HCT116 (cell line): ENCODE measurements at regions not wholly inside any gene's neighbourhood (a gene's known extent, or its start where the extent isn't known, plus 50 kb on each side); places are given as distances from the start of the nearest gene placed in this dataset.

ENCODE experiments used
- ATAC-seq: fragments of 200-7000 bp; cut with Tn5 transposase; 2 replicates; pipeline ENCODE4 v1.9.1; 2020; ENCODE audit warnings: mild to moderate bottlenecking, moderate library complexity
- BruUV-seq: library from RNA; stranded (reverse); fragments of 400-500 nt; replicated peaks from 2 replicates; lab custom pipeline; 2021; lab: Mats Ljungman, UMichigan
- CTCF ChIA-PET: fragments of 300-600 bp; sonication (Branson Sonifier 250); formaldehyde crosslinking; loops from one replicate; lab custom pipeline; 2021; ENCODE audit warnings: antibody characterized with exemption; lab: Charles Lee
- POLR2A ChIA-PET: fragments of 300-600, 350-600 bp; sonication (Branson Sonifier 250); formaldehyde crosslinking; loops from one replicate; lab custom pipeline; 2021; ENCODE audit warnings: antibody characterized with exemption; lab: Charles Lee
- RAD21 ChIA-PET, 2 experiments: fragments of 300-600 bp; sonication (Branson Sonifier 250); formaldehyde crosslinking; loops; one replicate each; lab custom pipeline; 2023; ENCODE audit warnings: low total read pairs in 2 of 2; ENCODE audit not compliant: uncharacterized antibody in 2 of 2, unreplicated experiment in 2 of 2, low non-redundant PET in 1 of 2; lab: Charles Lee
- DNase-seq: peaks from one replicate; pipeline ENCODE4 v3.0.0-alpha.2; 2010; ENCODE audit warnings: low read depth, low spot score
- H2AFZ ChIP-seq: fragments of 200-600 bp; shearing (Covaris generic), sonication (generic); 2 replicates; pipeline ENCODE4 v1.6.1; 2017; ENCODE audit warnings: low read depth, mixed run types, mixed read lengths, antibody characterized with exemption, low read length; ENCODE audit not compliant: poor library complexity, severe bottlenecking
- H3K27ac ChIP-seq: 2 replicates; pipeline ENCODE4 v1.5.1; 2012; ENCODE audit warnings: low read depth, low read length
- H3K27me3 ChIP-seq: fragments of 200-600 bp; sonication (generic); 2 replicates; pipeline ENCODE4 v1.6.1; 2016; ENCODE audit warnings: mixed run types, low read length, mixed read lengths; ENCODE audit not compliant: insufficient read depth
- H3K36me3 ChIP-seq, 2 experiments: fragments of 200-500 bp in 1 of 2; fragments of 200-600 bp in 1 of 2; sonication (Bioruptor generic) in 1 of 2; sonication (generic) in 1 of 2; 2 replicates each; pipeline versions ENCODE4 v1.5.1 to v1.6.1; 2014 to 2016; ENCODE audit warnings: low read length in 2 of 2, inconsistent platforms in 1 of 2, mixed read lengths in 1 of 2, mixed run types in 1 of 2; ENCODE audit not compliant: insufficient read depth in 2 of 2, control insufficient read depth in 1 of 2
- H3K4me1 ChIP-seq, 2 experiments: fragments of 200-600 bp in 1 of 2; sonication (generic) in 1 of 2; 2 replicates each; pipeline versions ENCODE4 v1.5.1 to v1.6.1; 2012 to 2017; ENCODE audit warnings: low read length in 2 of 2, inconsistent platforms in 1 of 2, mild to moderate bottlenecking in 1 of 2, mixed read lengths in 1 of 2, mixed run types in 1 of 2, moderate library complexity in 1 of 2; ENCODE audit not compliant: insufficient read depth in 2 of 2, control insufficient read depth in 1 of 2
- H3K4me2 ChIP-seq: fragments of 200-600 bp; sonication (generic); 2 replicates; pipeline ENCODE4 v1.6.1; 2017; ENCODE audit warnings: mixed run types, low read length, mixed read lengths
- H3K4me3 ChIP-seq, 2 experiments: fragments of 200-600 bp in 1 of 2; sonication (generic) in 1 of 2; replicated peaks in 1 of 2; 2 replicates each; pipeline ENCODE4 v1.5.1; 2011 to 2016; ENCODE audit warnings: low read length in 2 of 2, control low read depth in 1 of 2, low read depth in 1 of 2, mild to moderate bottlenecking in 1 of 2, mixed read lengths in 1 of 2, mixed run types in 1 of 2
- H3K79me2 ChIP-seq: fragments of 200-600 bp; sonication (generic); 2 replicates; pipeline ENCODE4 v1.6.1; 2017; ENCODE audit warnings: mild to moderate bottlenecking, mixed run types, low read length, moderate library complexity, mixed read lengths; ENCODE audit not compliant: insufficient read depth
- H3K9ac ChIP-seq: fragments of 200-600 bp; sonication (generic); 2 replicates; pipeline ENCODE4 v1.6.1; 2016; ENCODE audit warnings: low read length, mixed read lengths
- H3K9me2 ChIP-seq: fragments of 200-600 bp; sonication (generic), shearing (Covaris generic); 2 replicates; pipeline ENCODE4 v1.6.1; 2017; ENCODE audit warnings: mixed run types, mild to moderate bottlenecking, moderate library complexity; ENCODE audit not compliant: insufficient read depth
- H3K9me3 ChIP-seq, 2 experiments: fragments of 200-500 bp in 1 of 2; fragments of 200-600 bp in 1 of 2; sonication (Bioruptor generic) in 1 of 2; sonication (generic) in 1 of 2; 2 replicates each; pipeline ENCODE4 v1.6.1; 2014 to 2017; ENCODE audit warnings: low read length in 2 of 2, mixed read lengths in 2 of 2, inconsistent platforms in 1 of 2, low read depth in 1 of 2, mild to moderate bottlenecking in 1 of 2, mixed run types in 1 of 2, moderate library complexity in 1 of 2; ENCODE audit not compliant: control insufficient read depth in 1 of 2, insufficient read depth in 1 of 2
- H4K20me1 ChIP-seq: fragments of 200-600 bp; sonication (generic), shearing (Covaris generic); 2 replicates; pipeline ENCODE4 v1.6.1; 2017; ENCODE audit warnings: mixed run types, mild to moderate bottlenecking, moderate library complexity; ENCODE audit not compliant: insufficient read depth
- ATF3 ChIP-seq: IDR thresholded peaks from 2 replicates; pipeline ENCODE4 v1.6.1; 2012
- CBX3 ChIP-seq: IDR thresholded peaks from 2 replicates; pipeline ENCODE4 v1.6.1; 2012; ENCODE audit warnings: low read depth
- CTCF ChIP-seq, 3 experiments: fragments of 200-600 bp in 1 of 3; sonication (generic) in 1 of 3; IDR thresholded peaks in 2 of 3; conservative IDR thresholded peaks in 1 of 3; 2 replicates each; pipeline ENCODE4 v1.5.1; 2012 to 2017; ENCODE audit warnings: low read depth in 2 of 3, low read length in 2 of 3, antibody characterized with exemption in 1 of 3, borderline replicate concordance in 1 of 3, control low read depth in 1 of 3, mild to moderate bottlenecking in 1 of 3, mixed read lengths in 1 of 3, mixed run types in 1 of 3, moderate library complexity in 1 of 3; ENCODE audit not compliant: insufficient read depth in 1 of 3
- EZH2phosphoT487 ChIP-seq: fragments of 200-600 bp; IDR thresholded peaks from 2 replicates; pipeline ENCODE4 v1.6.1; 2018; ENCODE audit warnings: antibody characterized with exemption, borderline replicate concordance
- FOSL1 ChIP-seq: IDR thresholded peaks from 2 replicates; pipeline ENCODE4 v1.6.1; 2012; ENCODE audit warnings: low read depth
- JUND ChIP-seq: IDR thresholded peaks from 2 replicates; pipeline ENCODE4 v1.6.1; 2012
- MAX ChIP-seq: IDR thresholded peaks from 2 replicates; pipeline ENCODE4 v1.6.1; 2012
- POLR2A ChIP-seq: IDR thresholded peaks from 2 replicates; pipeline ENCODE4 v1.7.0; 2011; ENCODE audit warnings: borderline replicate concordance; ENCODE audit not compliant: insufficient read depth, insufficient read length; ENCODE audit errors: extremely low read depth
- POLR2AphosphoS5 ChIP-seq: IDR thresholded peaks from 2 replicates; pipeline ENCODE4 v1.6.1; 2011; ENCODE audit warnings: mild to moderate bottlenecking, low read depth, low read length, moderate library complexity
- RAD21 ChIP-seq: IDR thresholded peaks from 2 replicates; pipeline ENCODE4 v1.6.1; 2012; ENCODE audit warnings: low read depth, mild to moderate bottlenecking
- SP1 ChIP-seq: IDR thresholded peaks from 2 replicates; pipeline ENCODE4 v1.6.1; 2012; ENCODE audit warnings: low read depth
- SRF ChIP-seq: IDR thresholded peaks from 2 replicates; pipeline ENCODE4 v1.6.1; 2012; ENCODE audit warnings: low read depth
- ZFX ChIP-seq: fragments of 450-650 bp; IDR thresholded peaks from 2 replicates; pipeline ENCODE4 v1.6.1; 2017
- ZNF274 ChIP-seq: fragments of 200-500 bp; sonication (Bioruptor generic); IDR thresholded peaks from 2 replicates; pipeline ENCODE4 v1.6.1; 2014; ENCODE audit warnings: mild to moderate bottlenecking, low read depth, low read length, inconsistent platforms
- intact Hi-C: fragments of 100-400 bp; cut with micrococcal nuclease; formaldehyde crosslinking; loops from 2 replicates; pipeline ENCODE4 v1.10.0; 2022

- TF ChIP-seq SRF: no peak
- TF ChIP-seq JUND: no peak
- TF ChIP-seq CBX3: no peak
- no peak for TF ChIP-seq POLR2AphosphoS5
- no peak for TF ChIP-seq ZNF274
- no peak for TF ChIP-seq POLR2A
- no peak for TF ChIP-seq MAX
- no peak for TF ChIP-seq RAD21
- no peak for TF ChIP-seq FOSL1
- no peak for TF ChIP-seq CTCF (IDR thresholded peaks at IDR 0.05 in 2 of 3, conservative IDR thresholded peaks at IDR 0.05 in 1 of 3; ENCODE audit: borderline replicate concordance in 1 of 3, insufficient read depth in 1 of 3, low read depth in 2 of 3, low read length in 2 of 3)
- TF ChIP-seq EZH2phosphoT487: no peak
- no peak for TF ChIP-seq ATF3
- no peak for TF ChIP-seq SP1
- no peak for TF ChIP-seq ZFX
- TF ChIP-seq, all 23 proteins: peak for 0
- no peaks in the 10 kb centered on the region for H3K36me3 ChIP-seq
- H4K20me1 ChIP-seq: no peaks in the 10 kb centered on the region
- H3K4me3 ChIP-seq: no peak overlapping the region
- no peak overlapping the region for H3K9ac ChIP-seq
- DNase-seq (no peak), ATAC-seq (no peak)
- H2AFZ ChIP-seq: no peak overlapping the region
- no peak overlapping the region for H3K4me2 ChIP-seq
- H3K9me3 ChIP-seq: no peaks in the 10 kb centered on the region
- RAD21 ChIA-PET: no interaction called here
- H3K27me3 ChIP-seq: no peaks in the 10 kb centered on the region
- no peaks in the 10 kb centered on the region for H3K79me2 ChIP-seq
- intact Hi-C loops: no loop called here
- no peaks in the 10 kb centered on the region for H3K4me1 ChIP-seq
- CTCF ChIA-PET: no interaction called here
- no peaks in the 10 kb centered on the region for H3K9me2 ChIP-seq
- POLR2A ChIA-PET: no interaction called here
- H3K27ac ChIP-seq: no peak overlapping the region
- BruUV-seq: no TSS peak
Observed at GRCh38 chr7:41608447-41608846, 94.4 kb downstream of the INHBA start.
